ENCODE measurements at regions not wholly inside any gene's neighbourhood (a gene's known extent, or its start where the extent isn't known, plus 50 kb on each side); places are given as distances from the start of the nearest gene placed in this dataset.
"Not testable (repeated sequence)": the region's sequence is repeated elsewhere in the genome, so short reads cannot be mapped to it uniquely, and the experiment has no call there.

- Histone ChIP-seq H3K27me3 (no peaks in the 10 kb centered on the region), H3K4me1 (no peaks in the 10 kb centered on the region), H3K9me3 (no peaks in the 10 kb centered on the region), H3K4me3 (no peak overlapping the region), H3K36me3 (no peaks in the 10 kb centered on the region), H3K27ac (no peak overlapping the region)
- no peak for DNase-seq
- no peak for TF ChIP-seq POLR2A (IDR thresholded peaks at IDR 0.05)
- no peak for TF ChIP-seq EP300 (IDR thresholded peaks at IDR 0.05; ENCODE audit: low read depth)
- TF ChIP-seq POLR2AphosphoS5 (IDR thresholded peaks at IDR 0.05), result no peak
- no peak for TF ChIP-seq CTCF (IDR thresholded peaks at IDR 0.05)
- WGBS, 2 donors (ENCODE audit: low coverage in 1 of 2), result 87 to 91% methylated on average over 3 of the region's 3 CpGs
- in situ Hi-C loops (cut with MboI; ENCODE audit: low pct_ligation_motif_present in 1 of 4, low pct_unique_long_range_greater_than_20kb in 1 of 4, low sequenced_read_pairs in 3 of 4), result no loop called here
- intact Hi-C loops (cut with DNase I; ENCODE audit: low total_unique reads), result no loop called here
Measured at GRCh38 chr4:64705989-64706388, 296.7 kb upstream of the TECRL start.

- in situ Hi-C loops (cut with MboI; ENCODE audit: low pct_ligation_motif_present in 1 of 4, low pct_unique_long_range_greater_than_20kb in 1 of 4, low sequenced_read_pairs in 3 of 4) (no loop called here), intact Hi-C loops (cut with DNase I; ENCODE audit: low total_unique reads) (no loop called here)
- Histone ChIP-seq H3K36me3 (no peaks in the 10 kb centered on the region), H3K9me3 (no peaks in the 10 kb centered on the region), H3K4me1 (no peaks in the 10 kb centered on the region), H3K27ac (no peak overlapping the region), H3K4me3 (no peak overlapping the region), H3K27me3 (no peaks in the 10 kb centered on the region)
- 71 to 74% methylated on average over 1 to 2 of the region's 2 CpGs for WGBS, 2 donors (ENCODE audit: low coverage in 1 of 2)
- DNase-seq, result no peak
- TF ChIP-seq EP300 (IDR thresholded peaks at IDR 0.05; ENCODE audit: low read depth), result no peak
- no peak for TF ChIP-seq POLR2A (IDR thresholded peaks at IDR 0.05)
- TF ChIP-seq CTCF (IDR thresholded peaks at IDR 0.05), result no peak
Measured at GRCh38 chr4:64698171-64698570, 288.9 kb upstream of the TECRL start.

DNA sequence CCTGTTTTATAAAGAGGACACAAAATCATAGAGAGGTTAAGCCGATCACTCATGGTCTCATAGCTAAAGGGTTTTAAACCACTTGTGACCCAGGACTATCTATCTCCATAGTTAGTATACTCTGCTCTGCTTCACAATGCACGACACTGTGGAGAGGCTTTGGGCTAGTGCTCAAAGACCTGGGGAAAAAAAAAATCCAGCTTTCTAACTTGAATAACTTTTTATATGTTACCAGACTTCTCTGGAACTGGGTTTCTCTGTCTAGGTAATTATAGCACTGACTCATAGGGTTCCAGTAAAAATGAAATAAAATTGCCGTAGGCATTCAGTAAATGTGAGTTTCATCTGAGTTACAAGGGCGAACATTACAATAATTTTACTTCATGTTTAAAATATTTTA is 273.7 kb upstream of the TECRL start:
- no peak overlapping the region for H3K4me3 ChIP-seq
- H3K27ac ChIP-seq, result no peak overlapping the region
- intact Hi-C loops (cut with DNase I; ENCODE audit: low total_unique reads), result no loop called here
- H3K4me1 ChIP-seq, result no peaks in the 10 kb centered on the region
- no peaks in the 10 kb centered on the region for H3K27me3 ChIP-seq
- TF ChIP-seq POLR2A (IDR thresholded peaks at IDR 0.05) (no peak), CTCF (IDR thresholded peaks at IDR 0.05) (no peak), EP300 (IDR thresholded peaks at IDR 0.05; ENCODE audit: low read depth) (no peak), POLR2AphosphoS5 (IDR thresholded peaks at IDR 0.05) (no peak)
- DNase-seq, result no peak
- no peaks in the 10 kb centered on the region for H3K36me3 ChIP-seq
- H3K9me3 ChIP-seq, result no peaks in the 10 kb centered on the region
- WGBS, 2 donors (ENCODE audit: low coverage in 1 of 2), result 84 to 85% methylated on average over 4 of the region's 4 CpGs
- in situ Hi-C loops (cut with MboI; ENCODE audit: low pct_ligation_motif_present in 1 of 4, low pct_unique_long_range_greater_than_20kb in 1 of 4, low sequenced_read_pairs in 3 of 4), result no loop called here

- intact Hi-C loops (cut with DNase I; ENCODE audit: low total_unique reads), result no loop called here
- TF ChIP-seq EP300 (IDR thresholded peaks at IDR 0.05; ENCODE audit: low read depth) (no peak), POLR2A (IDR thresholded peaks at IDR 0.05) (no peak), POLR2AphosphoS5 (IDR thresholded peaks at IDR 0.05) (no peak)
- no peak overlapping the region for H3K4me3 ChIP-seq
- no peaks in the 10 kb centered on the region for H3K4me1 ChIP-seq
- H3K27ac ChIP-seq, result no peak overlapping the region
- no peaks in the 10 kb centered on the region for H3K9me3 ChIP-seq
- no peaks in the 10 kb centered on the region for H3K36me3 ChIP-seq
- DNase-seq, result no peak
- in situ Hi-C loops (cut with MboI; ENCODE audit: low pct_ligation_motif_present in 1 of 4, low pct_unique_long_range_greater_than_20kb in 1 of 4, low sequenced_read_pairs in 3 of 4), result no loop called here
- 71 to 82% methylated on average over 4 of the region's 4 CpGs for WGBS, 2 donors (ENCODE audit: low coverage in 1 of 2)
- H3K27me3 ChIP-seq, result no peaks in the 10 kb centered on the region
Measured at GRCh38 chr4:64682481-64682880, 273.2 kb upstream of the TECRL start.

GRCh38 chr4:64673121-64673520 is 263.9 kb upstream of the TECRL start:
- H3K9me3 ChIP-seq; intact Hi-C loops (cut with DNase I; ENCODE audit: low total_unique reads): not testable (repeated sequence)

More at GRCh38 chr4:64673121-64673520, 263.9 kb upstream of the TECRL start:
- H3K27ac ChIP-seq; in situ Hi-C loops (cut with MboI; ENCODE audit: low pct_ligation_motif_present in 1 of 4, low pct_unique_long_range_greater_than_20kb in 1 of 4, low sequenced_read_pairs in 3 of 4); H3K36me3 ChIP-seq; H3K4me3 ChIP-seq; DNase-seq; H3K4me1 ChIP-seq; H3K27me3 ChIP-seq: not testable (repeated sequence)
- whole genome bisulfite sequencing, 2 donors (ENCODE audit: low coverage in 1 of 2), result 69% methylated on average over 2 of the region's 2 CpGs; no CpG with 5 or more reads in 1 of the 2 donors

Data from transverse colon (tissue), 4 donors.